GM19351 (cell line): ENCODE measurements at regions not wholly inside any gene's neighbourhood (a gene's known extent, or its start where the extent isn't known, plus 50 kb on each side); places are given as distances from the start of the nearest gene placed in this dataset.
"Not testable (repeated sequence)": the region's sequence is repeated elsewhere in the genome, so short reads cannot be mapped to it uniquely, and the experiment has no call there.

Experiments used
- ATAC-seq: cut with Tn5 transposase; IDR thresholded peaks from one replicate; pipeline ENCODE4 v1.9.1; 2021; ENCODE audit warnings: mild to moderate bottlenecking, moderate library complexity; ENCODE audit not compliant: unreplicated experiment

- ATAC-seq: no peak
These were observed 322.8 kb upstream of the PPARGC1A start for GRCh38 chr4:24212642-24213041.

DNA sequence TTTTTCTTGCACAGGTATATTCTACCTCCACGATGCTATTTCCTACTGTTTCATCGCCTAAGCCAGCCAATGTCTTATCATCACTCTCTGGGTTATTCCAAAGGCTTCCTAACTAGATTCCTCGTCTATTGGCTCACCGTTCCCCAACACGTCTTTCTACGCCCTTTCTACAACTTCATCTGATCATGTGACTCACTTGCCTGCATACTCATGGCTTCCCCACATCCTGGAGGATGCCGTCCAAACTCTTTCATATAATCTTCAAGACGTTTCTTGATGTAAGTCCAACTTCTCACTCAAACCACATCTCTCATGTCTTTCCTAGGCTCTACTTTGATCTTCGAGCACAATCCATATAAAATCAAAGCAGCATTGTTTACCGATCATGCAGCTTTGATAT lies 322.0 kb upstream of the PPARGC1A start:
- ATAC-seq: no peak

- ATAC-seq: no peak
These were observed 320.6 kb upstream of the PPARGC1A start for GRCh38 chr4:24210332-24210902.

DNA sequence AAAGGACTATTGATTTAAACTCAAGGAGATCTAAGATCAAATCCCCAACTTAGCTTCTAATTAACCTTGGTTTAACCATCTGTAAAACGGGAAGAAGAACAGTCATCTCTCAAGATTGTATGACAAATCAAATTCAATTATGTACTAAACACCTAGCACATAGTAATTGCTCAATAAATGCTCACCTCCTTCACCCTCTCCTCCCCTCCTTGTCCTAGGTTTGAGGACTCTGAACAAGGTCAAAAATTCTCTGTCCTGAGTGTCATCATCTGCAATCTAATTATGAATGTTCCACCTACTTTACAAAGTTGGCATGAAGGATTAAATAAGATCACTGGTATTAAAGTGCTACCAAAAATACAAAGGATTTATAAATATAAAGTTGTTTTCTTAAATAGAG lies 320.1 kb upstream of the PPARGC1A start:
- no peak for ATAC-seq

GRCh38 chr4:24209131-24209530 lies 319.3 kb upstream of the PPARGC1A start:
- no peak for ATAC-seq

GRCh38 chr4:24208691-24209090 lies 318.8 kb upstream of the PPARGC1A start:
- no peak for ATAC-seq

GRCh38 chr4:24204708-24205107 lies 314.9 kb upstream of the PPARGC1A start:
- not testable (repeated sequence) for ATAC-seq

DNA sequence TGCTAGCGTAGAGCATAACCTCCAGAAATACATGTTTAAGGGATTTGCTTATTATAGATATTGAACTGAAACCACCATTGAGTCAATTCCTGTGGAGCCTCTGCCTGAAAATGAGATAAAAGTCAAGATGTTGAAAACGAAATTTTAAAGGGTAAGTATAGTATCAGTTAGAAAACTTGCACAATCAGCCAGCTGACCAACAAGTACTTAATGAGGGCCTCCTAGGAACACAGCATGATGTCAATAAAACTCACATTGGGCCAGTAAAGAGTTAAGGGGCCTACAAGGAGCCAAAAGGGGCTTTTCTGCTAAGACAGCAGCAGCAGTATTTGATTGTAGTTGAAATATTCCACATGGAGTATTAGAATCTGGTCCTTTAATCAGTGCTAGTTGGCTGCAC lies 314.1 kb upstream of the PPARGC1A start:
- ATAC-seq: no peak

GRCh38 chr4:24202579-24202978 lies 312.7 kb upstream of the PPARGC1A start:
- ATAC-seq: no peak

- ATAC-seq: no peak
These were observed 308.1 kb upstream of the PPARGC1A start for GRCh38 chr4:24197955-24198354.

GRCh38 chr4:24196785-24197184 lies 306.9 kb upstream of the PPARGC1A start:
- ATAC-seq: no peak

- no peak for ATAC-seq
These were observed 306.3 kb upstream of the PPARGC1A start for GRCh38 chr4:24195991-24196736.

- no peak for ATAC-seq
These were observed 302.3 kb upstream of the PPARGC1A start for GRCh38 chr4:24192018-24192641.

DNA sequence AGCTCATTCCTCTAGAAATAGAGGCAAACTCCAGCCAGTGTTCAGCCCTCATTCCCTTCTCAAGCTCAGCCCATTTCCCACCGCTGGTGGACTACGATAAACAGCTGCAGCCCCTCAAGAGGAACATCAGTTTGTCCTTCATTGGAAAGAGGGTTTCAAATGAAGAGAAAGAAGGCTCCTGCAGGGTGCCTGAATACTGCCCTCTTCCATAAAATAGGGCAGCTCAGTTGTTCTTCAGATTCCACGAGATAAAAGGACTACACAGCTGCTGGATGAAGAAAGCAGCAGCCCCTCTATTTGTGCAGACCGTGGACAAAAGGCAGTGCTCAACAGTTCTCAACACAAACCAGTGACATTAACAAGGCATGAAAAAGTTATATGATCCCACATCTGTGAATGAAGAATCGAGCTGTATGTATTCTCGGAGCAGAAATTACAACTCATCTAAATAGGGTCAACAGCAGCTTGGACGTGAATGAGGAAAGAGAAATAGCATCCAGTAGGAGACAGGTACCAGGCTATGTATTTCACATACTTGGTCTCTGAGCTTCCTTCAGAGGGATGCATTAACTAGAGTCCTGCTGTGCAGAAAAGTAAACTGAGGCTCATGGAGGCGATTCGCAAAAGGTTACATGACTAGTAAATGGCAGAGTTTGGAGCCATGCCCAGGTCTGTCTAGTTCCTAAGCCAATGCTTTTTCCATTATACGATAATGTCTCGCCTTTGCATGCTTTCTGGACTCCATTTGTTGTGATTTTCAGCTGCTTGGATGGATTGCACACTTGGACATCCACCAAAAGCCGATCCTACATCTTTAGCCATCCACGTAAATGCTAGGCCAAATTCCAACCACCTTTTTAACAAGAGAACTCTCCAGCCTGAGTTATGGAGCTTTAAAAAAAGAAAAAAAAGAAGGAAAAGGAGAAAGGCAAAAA lies 301.2 kb upstream of the PPARGC1A start:
- no peak for ATAC-seq

GRCh38 chr4:24188459-24188858 lies 298.6 kb upstream of the PPARGC1A start:
- ATAC-seq: no peak

- no peak for ATAC-seq
These were observed 296.6 kb upstream of the PPARGC1A start for GRCh38 chr4:24186466-24186865.

DNA sequence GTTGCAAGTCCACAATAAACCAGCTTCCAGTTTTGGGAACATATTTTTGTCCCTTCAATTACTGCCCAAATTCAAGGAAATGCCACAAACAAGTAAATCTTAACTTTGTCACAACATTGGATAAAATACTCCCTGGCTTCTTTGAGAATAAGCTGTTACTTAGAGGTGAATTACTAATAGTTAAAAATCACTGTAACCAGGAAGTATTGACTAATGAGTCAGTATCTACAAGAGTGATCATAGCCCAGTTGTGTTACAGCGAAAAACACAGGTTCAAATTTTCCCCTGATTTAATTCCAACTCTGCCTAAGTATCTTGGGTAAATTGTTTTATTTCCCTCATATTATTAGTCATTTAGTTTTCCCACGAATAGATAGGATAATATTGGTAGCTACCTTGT lies 291.2 kb upstream of the PPARGC1A start:
- no peak for ATAC-seq

- ATAC-seq: no peak
These were observed 290.7 kb upstream of the PPARGC1A start for GRCh38 chr4:24180586-24180985.

- ATAC-seq: no peak
These were observed 289.5 kb upstream of the PPARGC1A start for GRCh38 chr4:24179201-24179840.

DNA sequence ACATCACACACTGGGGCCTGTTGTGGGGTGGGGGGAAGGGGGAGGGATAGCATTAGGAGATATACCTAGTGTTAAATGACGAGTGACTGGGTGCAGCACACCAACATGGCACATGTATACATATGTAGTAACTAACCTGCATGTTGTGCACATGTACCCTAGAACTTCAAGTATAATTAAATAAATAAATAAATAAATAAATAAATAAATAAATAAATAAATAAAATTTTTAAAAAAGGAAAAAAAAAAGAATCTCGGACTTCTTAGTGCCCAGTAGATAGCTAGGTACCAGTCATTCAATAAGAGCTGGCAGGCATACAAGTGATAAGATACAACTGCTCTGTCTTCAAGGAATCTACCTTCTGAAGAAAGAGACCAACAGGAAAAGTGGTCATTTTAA lies 287.6 kb upstream of the PPARGC1A start:
- not testable (repeated sequence) for ATAC-seq

- ATAC-seq: no peak
These were observed 285.9 kb upstream of the PPARGC1A start for GRCh38 chr4:24175707-24176106.
